ENCODE measurements at regions not wholly inside any gene's neighbourhood (a gene's known extent, or its start where the extent isn't known, plus 50 kb on each side); places are given as distances from the start of the nearest gene placed in this dataset.

- no peak for DNase-seq (ENCODE audit: low spot score)
These were observed 669.6 kb downstream of the DIAPH3 start for GRCh38 chr13:59494151-59494550.

GRCh38 chr13:59494560-59494970 is 669.2 kb downstream of the DIAPH3 start:
- DNase-seq (ENCODE audit: low spot score): no peak

- DNase-seq (ENCODE audit: low spot score): no peak
These were observed 668.4 kb downstream of the DIAPH3 start for GRCh38 chr13:59495299-59495698.

- DNase-seq (ENCODE audit: low spot score): no peak
These were observed 667.7 kb downstream of the DIAPH3 start for GRCh38 chr13:59495936-59496512.

- no peak for DNase-seq (ENCODE audit: low spot score)
These were observed 666.0 kb downstream of the DIAPH3 start for GRCh38 chr13:59497621-59498247.

GRCh38 chr13:59501004-59501403 is 662.7 kb downstream of the DIAPH3 start:
- DNase-seq (ENCODE audit: low spot score): no peak

GRCh38 chr13:59504407-59504806 is 659.3 kb downstream of the DIAPH3 start:
- DNase-seq (ENCODE audit: low spot score): no peak

GRCh38 chr13:59510386-59510785 is 653.3 kb downstream of the DIAPH3 start:
- DNase-seq (ENCODE audit: low spot score): no peak

GRCh38 chr13:59513686-59514085 is 650.0 kb downstream of the DIAPH3 start:
- no peak for DNase-seq (ENCODE audit: low spot score)

- DNase-seq (ENCODE audit: low spot score): no peak
These were observed 649.4 kb downstream of the DIAPH3 start for GRCh38 chr13:59514316-59514715.

- no peak for DNase-seq (ENCODE audit: low spot score)
These were observed 643.9 kb downstream of the DIAPH3 start for GRCh38 chr13:59519819-59520218.

- no peak for DNase-seq (ENCODE audit: low spot score)
These were observed 642.2 kb downstream of the DIAPH3 start for GRCh38 chr13:59521549-59521948.

- no peak for DNase-seq (ENCODE audit: low spot score)
These were observed 641.1 kb downstream of the DIAPH3 start for GRCh38 chr13:59522652-59523051.

- DNase-seq (ENCODE audit: low spot score): no peak
These were observed 636.2 kb downstream of the DIAPH3 start for GRCh38 chr13:59527500-59527899.

GRCh38 chr13:59531571-59532091 is 632.1 kb downstream of the DIAPH3 start:
- DNase-seq (ENCODE audit: low spot score): no peak

GRCh38 chr13:59532405-59532804 is 631.3 kb downstream of the DIAPH3 start:
- DNase-seq (ENCODE audit: low spot score): no peak

- DNase-seq (ENCODE audit: low spot score): no peak
These were observed 629.9 kb downstream of the DIAPH3 start for GRCh38 chr13:59533561-59534555.

- no peak for DNase-seq (ENCODE audit: low spot score)
These were observed 628.9 kb downstream of the DIAPH3 start for GRCh38 chr13:59534806-59535205.

- DNase-seq (ENCODE audit: low spot score): no peak
These were observed 626.2 kb downstream of the DIAPH3 start for GRCh38 chr13:59537500-59537899.

- no peak for DNase-seq (ENCODE audit: low spot score)
These were observed 625.2 kb downstream of the DIAPH3 start for GRCh38 chr13:59538512-59538911.

- DNase-seq (ENCODE audit: low spot score): no peak
These were observed 621.4 kb downstream of the DIAPH3 start for GRCh38 chr13:59542303-59542702.

GRCh38 chr13:59543418-59543817 is 620.3 kb downstream of the DIAPH3 start:
- DNase-seq (ENCODE audit: low spot score): no peak

- no peak for DNase-seq (ENCODE audit: low spot score)
These were observed 618.7 kb downstream of the DIAPH3 start for GRCh38 chr13:59545007-59545406.

All from CD4-positive, alpha-beta T cell treated with Interleukin-15 for 4 hours (primary cell).